ENCODE measurements at regions not wholly inside any gene's neighbourhood (a gene's known extent, or its start where the extent isn't known, plus 50 kb on each side); places are given as distances from the start of the nearest gene placed in this dataset.

- DNase-seq (ENCODE audit: low spot score) = no peak
- no peak for TF ChIP-seq CTCF (conservative IDR thresholded peaks at IDR 0.05; ENCODE audit: low read depth)
- ChIA-PET CTCF (no interaction called here), POLR2A (ENCODE audit: low non-redundant PET) (no interaction called here)
- no peak overlapping the region for H3K27ac ChIP-seq
Measured at GRCh38 chr17:73942703-73943415, 260.6 kb upstream of the RPL38 start.

- no peak overlapping the region for H3K27ac ChIP-seq
- no peak for DNase-seq (ENCODE audit: low spot score)
- no peak for TF ChIP-seq CTCF (conservative IDR thresholded peaks at IDR 0.05; ENCODE audit: low read depth)
- ChIA-PET POLR2A (ENCODE audit: low non-redundant PET) (no interaction called here), CTCF (no interaction called here)
Measured at GRCh38 chr17:73943416-73944110, 259.9 kb upstream of the RPL38 start.

GRCh38 chr17:73944366-73944765 is 259.1 kb upstream of the RPL38 start:
- TF ChIP-seq CTCF (conservative IDR thresholded peaks at IDR 0.05; ENCODE audit: low read depth) = no peak
- POLR2A ChIA-PET (ENCODE audit: low non-redundant PET) = no interaction called here
- DNase-seq (ENCODE audit: low spot score) = no peak
- CTCF ChIA-PET = no interaction called here
- H3K27ac ChIP-seq = no peak overlapping the region

GRCh38 chr17:73947281-73947965 is 256.1 kb upstream of the RPL38 start:
- ChIA-PET POLR2A (ENCODE audit: low non-redundant PET) (no interaction called here), CTCF (no interaction called here)
- H3K27ac ChIP-seq = no peak overlapping the region
- DNase-seq (ENCODE audit: low spot score) = no peak
- TF ChIP-seq CTCF (conservative IDR thresholded peaks at IDR 0.05; ENCODE audit: low read depth) = no peak

GRCh38 chr17:73947966-73948355 is 255.5 kb upstream of the RPL38 start:
- no peak for TF ChIP-seq CTCF (conservative IDR thresholded peaks at IDR 0.05; ENCODE audit: low read depth)
- H3K27ac ChIP-seq = no peak overlapping the region
- DNase-seq (ENCODE audit: low spot score) = no peak
- ChIA-PET POLR2A (ENCODE audit: low non-redundant PET) (no interaction called here), CTCF (no interaction called here)

GRCh38 chr17:73949903-73950592 is 253.4 kb upstream of the RPL38 start:
- no peak for TF ChIP-seq CTCF (conservative IDR thresholded peaks at IDR 0.05; ENCODE audit: low read depth)
- DNase-seq (ENCODE audit: low spot score) = no peak
- POLR2A ChIA-PET (ENCODE audit: low non-redundant PET) = no interaction called here
- CTCF ChIA-PET = no interaction called here
- no peak overlapping the region for H3K27ac ChIP-seq
